Activated CD8-positive, alpha-beta memory T cell treated with anti-CD3 and anti-CD28 coated beads for 1 hour (primary cell): ENCODE measurements at regions not wholly inside any gene's neighbourhood (a gene's known extent, or its start where the extent isn't known, plus 50 kb on each side); places are given as distances from the start of the nearest gene placed in this dataset.

ENCODE experiments used
- DNase-seq, 2 donors: peaks; one replicate each; pipeline ENCODE4 v3.0.0-alpha.2; 2020; ENCODE audit warnings: low read depth in 1 of 2; ENCODE audit errors: extremely low read depth in 1 of 2

GRCh38 chr15:60208709-60209108 lies 189.1 kb downstream of the ANXA2 start:
- no peak for DNase-seq

- DNase-seq, result no peak
Measured at GRCh38 chr15:60212536-60212935, 185.2 kb downstream of the ANXA2 start.

GRCh38 chr15:60213377-60214000 lies 184.3 kb downstream of the ANXA2 start:
- no peak for DNase-seq

DNA sequence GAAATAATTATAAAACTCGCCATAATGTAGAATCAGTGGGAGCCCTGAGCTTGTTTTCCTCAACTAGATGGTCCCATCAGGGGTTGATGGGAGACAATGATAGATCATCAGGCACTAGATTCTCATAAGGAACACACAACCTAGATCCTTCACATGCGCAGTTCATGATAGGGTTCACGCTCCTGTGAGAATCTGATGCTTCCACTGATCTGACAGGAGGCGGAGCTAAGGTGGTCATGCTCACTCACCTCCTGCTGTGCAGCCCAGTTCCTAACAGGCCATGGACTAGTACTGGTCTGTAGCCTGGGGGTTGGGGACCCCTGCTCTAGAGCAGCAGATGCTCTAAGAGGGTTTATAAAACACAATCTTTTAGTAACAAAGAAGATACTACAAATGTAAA lies 183.6 kb downstream of the ANXA2 start:
- no peak for DNase-seq

DNA sequence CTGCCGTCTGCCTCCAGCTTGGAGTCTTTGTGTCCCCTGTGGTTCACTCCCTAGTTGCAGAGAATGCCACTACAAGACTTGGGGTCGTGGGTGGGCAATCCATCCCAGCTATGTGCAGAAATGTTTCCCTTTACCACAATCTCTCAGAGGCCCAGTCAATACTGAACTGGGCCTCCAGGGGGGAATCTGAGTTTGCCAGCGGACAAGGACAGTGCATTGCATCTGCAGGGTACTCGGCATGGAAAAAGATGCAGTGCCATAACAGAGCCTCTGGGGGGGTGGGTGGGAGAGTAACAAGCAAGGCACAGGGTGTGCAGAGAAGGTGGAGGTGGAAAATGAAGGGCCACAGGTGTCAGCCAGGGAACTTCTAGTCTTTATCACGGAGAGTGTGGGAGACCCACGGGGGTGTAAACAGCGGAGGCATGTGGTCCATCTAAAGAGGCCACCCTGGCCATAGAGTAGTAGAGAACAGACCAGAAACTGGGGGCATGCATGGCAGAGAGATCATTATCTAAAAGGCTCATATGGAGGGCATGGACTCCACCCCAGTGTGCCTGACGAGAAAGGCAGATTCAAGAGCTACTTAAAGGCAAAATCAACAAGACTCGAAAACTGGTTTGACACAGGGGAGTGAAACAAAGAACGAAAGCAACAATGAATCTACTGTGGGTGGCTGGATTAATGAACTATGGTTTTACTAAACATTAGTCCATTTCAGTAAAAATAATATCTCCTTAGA lies 182.4 kb downstream of the ANXA2 start:
- DNase-seq, result no peak

DNA sequence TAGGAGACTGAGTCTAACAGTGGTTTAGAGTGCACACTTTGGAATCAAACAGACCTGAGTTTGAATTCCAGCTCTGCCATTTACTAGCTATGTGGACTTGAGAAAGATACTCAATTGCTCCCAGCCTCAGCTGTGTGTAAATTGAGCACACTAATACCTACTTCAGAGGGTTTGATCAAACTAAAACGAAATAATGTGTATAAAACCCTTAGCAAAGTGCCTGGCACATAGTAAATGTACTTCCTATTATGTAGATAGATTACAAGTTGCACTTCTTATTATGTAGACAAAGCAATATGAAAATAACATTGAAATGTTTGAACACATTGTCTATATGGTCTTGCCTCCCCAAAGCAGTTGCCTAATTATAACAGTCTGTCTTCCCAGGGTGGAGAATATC lies 180.6 kb downstream of the ANXA2 start:
- DNase-seq, result no peak

- no peak for DNase-seq
Measured at GRCh38 chr15:60218256-60218655, 179.5 kb downstream of the ANXA2 start.

DNA sequence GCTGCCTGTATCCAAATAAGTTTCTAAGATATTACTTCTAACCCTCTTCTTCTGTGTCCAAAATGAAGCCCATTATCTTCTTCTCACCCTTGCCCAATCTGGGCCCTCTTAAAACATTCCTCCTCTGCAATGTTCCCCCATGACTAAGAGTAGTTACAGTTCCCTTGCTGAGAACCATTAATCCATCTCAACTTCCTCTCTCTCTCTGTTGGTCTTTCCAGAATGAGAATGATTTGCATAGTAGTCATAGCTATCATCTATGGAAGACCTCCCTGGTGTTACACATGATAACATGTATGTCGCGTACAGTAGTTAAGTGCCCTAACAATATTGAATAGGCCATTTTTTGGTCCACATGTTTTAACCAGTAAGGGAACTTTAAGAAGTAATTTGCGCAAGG lies 177.9 kb downstream of the ANXA2 start:
- DNase-seq, result no peak

- no peak for DNase-seq
Measured at GRCh38 chr15:60221356-60221755, 176.4 kb downstream of the ANXA2 start.

DNA sequence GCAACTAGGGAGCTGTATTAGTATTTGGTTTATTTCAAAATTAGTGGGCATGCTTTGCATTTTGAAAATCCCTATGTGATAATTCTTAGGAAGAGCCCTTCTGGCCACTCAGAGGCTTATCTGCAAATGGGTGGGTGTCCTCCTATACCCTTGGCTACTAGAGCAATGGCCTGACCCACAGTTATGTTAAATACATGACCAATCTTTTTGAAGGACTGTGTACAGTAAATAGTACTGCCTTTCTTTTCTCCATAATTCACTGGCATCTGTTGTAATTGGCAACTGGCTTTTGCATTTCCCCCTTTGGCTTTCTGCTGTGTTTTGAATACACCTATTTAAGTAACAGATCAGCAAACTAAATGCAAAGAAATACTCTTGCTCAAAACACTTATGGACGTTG lies 175.4 kb downstream of the ANXA2 start:
- no peak for DNase-seq

DNA sequence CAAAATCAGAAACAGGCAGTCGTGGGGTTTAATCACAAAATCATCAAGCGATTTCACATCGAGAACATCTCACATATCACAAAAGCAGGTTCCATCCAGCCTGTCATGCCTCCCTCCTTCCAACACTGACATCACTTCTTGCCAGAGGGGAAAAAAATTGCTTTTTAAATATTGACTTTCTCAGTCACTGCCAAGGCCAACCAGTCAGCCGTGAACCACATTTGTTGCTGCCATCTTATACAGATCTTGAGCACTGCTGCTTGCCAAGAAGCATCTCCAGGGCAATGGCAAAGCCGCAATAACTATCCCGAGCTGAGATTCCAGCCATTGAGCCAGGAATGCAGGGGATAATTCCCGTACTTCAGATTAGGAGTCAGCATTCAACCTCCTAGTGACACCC lies 174.6 kb downstream of the ANXA2 start:
- no peak for DNase-seq

DNA sequence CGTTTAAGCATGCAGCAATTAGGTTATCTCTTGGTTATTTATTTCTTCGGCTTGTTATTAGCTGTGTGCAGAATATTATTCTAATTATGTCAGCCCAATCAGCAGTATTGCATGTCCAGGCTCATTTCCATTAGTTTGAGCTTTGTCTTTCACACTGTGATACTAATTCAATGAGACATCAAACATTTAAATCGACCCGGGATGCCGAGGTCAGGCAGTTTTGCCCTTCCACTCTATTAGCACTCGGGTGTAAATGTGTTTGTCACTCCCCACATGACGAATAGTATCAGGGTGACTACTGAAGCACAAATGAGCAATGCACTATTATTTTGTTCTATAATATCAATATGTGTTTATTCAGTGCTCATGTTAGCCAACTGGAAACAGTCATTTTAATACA lies 170.9 kb downstream of the ANXA2 start:
- no peak for DNase-seq

DNA sequence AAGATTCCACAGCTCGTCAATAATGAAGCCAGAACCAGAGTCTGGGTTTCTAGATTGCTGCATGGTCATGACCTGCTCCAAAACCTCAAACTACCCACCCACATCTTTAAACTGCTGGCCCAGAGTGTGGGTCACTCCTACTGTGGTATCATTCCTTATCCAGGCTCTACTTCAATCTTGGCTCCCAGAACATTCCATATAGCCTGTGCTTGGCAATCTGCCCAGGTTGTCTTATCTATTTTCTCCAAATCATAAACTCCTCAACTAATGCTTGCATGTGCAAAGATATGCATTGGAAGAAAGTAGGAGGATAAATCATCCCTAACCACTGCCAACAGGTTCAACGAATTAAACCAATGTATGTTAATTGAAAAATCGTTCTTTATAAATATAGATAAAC lies 169.7 kb downstream of the ANXA2 start:
- no peak for DNase-seq

GRCh38 chr15:60228619-60229018 lies 169.2 kb downstream of the ANXA2 start:
- DNase-seq, result no peak

- DNase-seq, result no peak
Measured at GRCh38 chr15:60235951-60236710, 161.7 kb downstream of the ANXA2 start.

- DNase-seq, result no peak
Measured at GRCh38 chr15:60237446-60237845, 160.3 kb downstream of the ANXA2 start.

- no peak for DNase-seq
Measured at GRCh38 chr15:60243769-60244168, 154.0 kb downstream of the ANXA2 start.

DNA sequence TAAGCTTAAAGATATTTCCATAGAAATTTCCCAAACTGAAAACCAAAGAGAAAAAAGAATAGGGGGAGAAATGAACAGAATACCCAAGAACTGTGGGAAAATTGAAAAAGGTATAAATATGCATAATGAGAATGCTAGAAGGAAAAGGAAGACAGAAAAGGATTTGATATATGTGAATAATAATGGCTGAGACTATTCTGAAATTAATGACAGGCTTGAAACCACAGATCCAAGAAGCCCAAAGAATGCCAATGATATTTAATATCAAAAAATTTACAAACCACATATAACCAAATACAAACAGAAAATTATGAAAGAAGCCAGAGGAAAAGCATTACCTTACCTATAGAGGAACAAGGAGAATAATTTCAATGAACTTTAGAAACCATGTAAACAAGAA lies 153.0 kb downstream of the ANXA2 start:
- DNase-seq, result no peak

DNA sequence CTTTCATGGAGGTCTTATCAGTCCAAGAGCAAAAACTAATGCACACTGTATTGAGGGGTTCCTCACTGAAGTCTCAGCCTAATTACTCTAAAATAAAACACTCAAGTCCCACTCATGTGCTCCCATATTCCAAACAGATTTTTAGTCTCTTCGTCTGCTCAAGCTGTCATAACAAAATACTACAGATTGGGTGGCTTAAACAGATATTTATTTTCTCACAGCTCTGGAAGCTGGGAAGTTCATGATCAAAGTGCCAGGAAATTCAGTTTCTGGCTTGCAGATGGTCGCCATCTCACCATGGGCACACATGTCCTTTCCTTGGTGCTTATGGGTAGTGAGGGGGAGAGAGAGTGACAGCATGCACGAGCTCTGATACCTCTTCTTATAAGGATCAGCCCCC lies 147.5 kb downstream of the ANXA2 start:
- DNase-seq, result no peak

GRCh38 chr15:60251300-60252070 lies 146.3 kb downstream of the ANXA2 start:
- DNase-seq, result no peak

DNA sequence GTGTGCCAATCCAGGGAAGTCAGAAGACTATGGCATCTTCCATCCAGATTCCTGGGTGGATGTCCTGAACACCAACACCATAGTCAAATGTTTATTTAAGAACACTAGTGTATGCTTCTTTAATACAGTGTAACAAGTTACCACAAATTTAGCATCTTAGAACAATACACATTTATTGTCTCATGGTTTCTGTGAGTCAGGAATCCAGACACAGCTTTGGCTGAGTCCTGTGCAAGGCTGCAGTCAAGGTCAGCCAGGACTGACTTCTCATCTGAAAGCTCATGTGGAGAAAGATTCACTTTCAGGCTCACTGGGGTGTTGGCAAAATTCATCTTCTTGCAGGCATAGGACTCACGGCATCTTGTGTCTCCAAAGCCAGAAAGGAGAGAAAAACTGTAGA lies 143.4 kb downstream of the ANXA2 start:
- no peak for DNase-seq
